Fibroblast of mammary gland (primary cell): ENCODE measurements at regions not wholly inside any gene's neighbourhood (a gene's known extent, or its start where the extent isn't known, plus 50 kb on each side); places are given as distances from the start of the nearest gene placed in this dataset.

ENCODE experiments used
- DNase-seq: peaks from one replicate; pipeline ENCODE4 v3.0.0-alpha.2; 2010; ENCODE audit warnings: low read depth
- H3K4me3 ChIP-seq: 2 replicates; pipeline ENCODE4 v1.5.1; 2011; ENCODE audit warnings: low read depth, mild to moderate bottlenecking, low read length, moderate library complexity; ENCODE audit not compliant: control insufficient read depth
- CTCF ChIP-seq: conservative IDR thresholded peaks from 2 replicates; pipeline ENCODE4 v1.5.1; 2011; ENCODE audit warnings: low read depth, low read length, inconsistent platforms; ENCODE audit not compliant: control insufficient read depth, insufficient read depth

- TF ChIP-seq CTCF = no peak
- DNase-seq = no peak
- H3K4me3 ChIP-seq = no peak overlapping the region
These were observed 136.1 kb upstream of the CIBAR2 start for GRCh38 chr16:85248342-85248741.

- no peak overlapping the region for H3K4me3 ChIP-seq
- TF ChIP-seq CTCF = no peak
- no peak for DNase-seq
These were observed 136.6 kb upstream of the CIBAR2 start for GRCh38 chr16:85248857-85249256.

- no peak overlapping the region for H3K4me3 ChIP-seq
- no peak for TF ChIP-seq CTCF
- no peak for DNase-seq
These were observed 137.3 kb upstream of the CIBAR2 start for GRCh38 chr16:85249418-85250146.

- no peak for DNase-seq
- no peak for TF ChIP-seq CTCF
- no peak overlapping the region for H3K4me3 ChIP-seq
These were observed 137.8 kb upstream of the CIBAR2 start for GRCh38 chr16:85250147-85250463.

GRCh38 chr16:85250609-85251223, 138.4 kb upstream of the CIBAR2 start:
- no peak for DNase-seq
- H3K4me3 ChIP-seq = no peak overlapping the region
- no peak for TF ChIP-seq CTCF

GRCh38 chr16:85251225-85251760, 139.0 kb upstream of the CIBAR2 start:
- TF ChIP-seq CTCF = no peak
- no peak for DNase-seq
- H3K4me3 ChIP-seq = no peak overlapping the region
